AG09319 (cell line): ENCODE measurements at regions not wholly inside any gene's neighbourhood (a gene's known extent, or its start where the extent isn't known, plus 50 kb on each side); places are given as distances from the start of the nearest gene placed in this dataset.

Source experiments
- DNase-seq: peaks from one replicate; pipeline ENCODE4 v3.0.0-alpha.2; 2010; ENCODE audit warnings: low read depth; ENCODE audit errors: extremely low read depth
- CTCF ChIP-seq: IDR thresholded peaks from 2 replicates; pipeline ENCODE4 v1.5.1; 2011; ENCODE audit warnings: low read depth, mild to moderate bottlenecking, inconsistent platforms, low read length, moderate library complexity

GRCh38 chr6:102848796-102849195 is 1455.3 kb downstream of the GRIK2 start:
- no peak for DNase-seq
- TF ChIP-seq CTCF = no peak

- no peak for TF ChIP-seq CTCF
- no peak for DNase-seq
Measured at GRCh38 chr6:102848210-102848609, 1454.7 kb downstream of the GRIK2 start.

- TF ChIP-seq CTCF = no peak
- DNase-seq = no peak
Measured at GRCh38 chr6:102841060-102841459, 1447.6 kb downstream of the GRIK2 start.

- no peak for TF ChIP-seq CTCF
- no peak for DNase-seq
Measured at GRCh38 chr6:102832021-102832420, 1438.5 kb downstream of the GRIK2 start.

- no peak for DNase-seq
- no peak for TF ChIP-seq CTCF
Measured at GRCh38 chr6:102820098-102820497, 1426.6 kb downstream of the GRIK2 start.

GRCh38 chr6:102815207-102815606 is 1421.7 kb downstream of the GRIK2 start:
- TF ChIP-seq CTCF = no peak
- DNase-seq = no peak

GRCh38 chr6:102813489-102814275 is 1420.2 kb downstream of the GRIK2 start:
- DNase-seq = no peak
- no peak for TF ChIP-seq CTCF
